Head of caudate nucleus (tissue), 42 donors: ENCODE measurements at regions not wholly inside any gene's neighbourhood (a gene's known extent, or its start where the extent isn't known, plus 50 kb on each side); places are given as distances from the start of the nearest gene placed in this dataset.

Experiments used
- DNase-seq, 42 donors: peaks; one replicate each; pipeline versions ENCODE4 v3.0.0 to v3.0.0-alpha.2; 2020 to 2021; ENCODE audit warnings: mixed read lengths in 7 of 42
- intact Hi-C: fragments of 100-400 bp; cut with DNase I; formaldehyde crosslinking; loops from one replicate; pipeline ENCODE4 v1.15.0; 2022

- DNase-seq, result no peak
- intact Hi-C loops, result no loop called here
Observed at GRCh38 chr10:36248304-36248981, 606.3 kb upstream of the FZD8 start.

- intact Hi-C loops, result no loop called here
Observed at GRCh38 chr10:36247478-36247877, 605.4 kb upstream of the FZD8 start.

GRCh38 chr10:36236931-36237330 is 594.8 kb upstream of the FZD8 start:
- DNase-seq, result no peak
- intact Hi-C loops, result no loop called here

More at GRCh38 chr10:36247478-36247877, 605.4 kb upstream of the FZD8 start:
- no peak for DNase-seq

- intact Hi-C loops, result no loop called here
Observed at GRCh38 chr10:36236341-36236740, 594.2 kb upstream of the FZD8 start.

GRCh38 chr10:36232935-36233334 is 590.8 kb upstream of the FZD8 start:
- DNase-seq, result no peak
- intact Hi-C loops, result no loop called here

More at GRCh38 chr10:36236341-36236740, 594.2 kb upstream of the FZD8 start:
- DNase-seq, result no peak

- intact Hi-C loops, result no loop called here
- no peak for DNase-seq
Observed at GRCh38 chr10:36224431-36224985, 582.4 kb upstream of the FZD8 start.

- intact Hi-C loops, result no loop called here
- DNase-seq, result no peak
Observed at GRCh38 chr10:36221101-36221500, 579.0 kb upstream of the FZD8 start.

- no peak for DNase-seq
- intact Hi-C loops, result no loop called here
Observed at GRCh38 chr10:36220151-36220550, 578.1 kb upstream of the FZD8 start.

GRCh38 chr10:36211856-36212255 is 569.8 kb upstream of the FZD8 start:
- DNase-seq, result no peak
- intact Hi-C loops, result no loop called here

- intact Hi-C loops, result no loop called here
- no peak for DNase-seq
Observed at GRCh38 chr10:36209480-36209879, 567.4 kb upstream of the FZD8 start.

- intact Hi-C loops, result no loop called here
- DNase-seq, result no peak
Observed at GRCh38 chr10:36202881-36203280, 560.8 kb upstream of the FZD8 start.

GRCh38 chr10:36200577-36200976 is 558.5 kb upstream of the FZD8 start:
- intact Hi-C loops, result no loop called here
- no peak for DNase-seq

- intact Hi-C loops, result no loop called here
- DNase-seq, result no peak
Observed at GRCh38 chr10:36198322-36198721, 556.2 kb upstream of the FZD8 start.

- intact Hi-C loops, result no loop called here
- no peak for DNase-seq
Observed at GRCh38 chr10:36195364-36195763, 553.3 kb upstream of the FZD8 start.

- DNase-seq, result no peak
- intact Hi-C loops, result no loop called here
Observed at GRCh38 chr10:36194276-36194675, 552.2 kb upstream of the FZD8 start.

- DNase-seq, result no peak
- intact Hi-C loops, result no loop called here
Observed at GRCh38 chr10:36191009-36191408, 548.9 kb upstream of the FZD8 start.

GRCh38 chr10:36188461-36188860 is 546.4 kb upstream of the FZD8 start:
- intact Hi-C loops, result no loop called here

GRCh38 chr10:36188080-36188453 is 546.0 kb upstream of the FZD8 start:
- DNase-seq, result no peak
- intact Hi-C loops, result no loop called here

More at GRCh38 chr10:36188461-36188860, 546.4 kb upstream of the FZD8 start:
- DNase-seq, result no peak

GRCh38 chr10:36187380-36188079 is 545.4 kb upstream of the FZD8 start:
- intact Hi-C loops, result no loop called here
- no peak for DNase-seq

- DNase-seq, result no peak
- intact Hi-C loops, result no loop called here
Observed at GRCh38 chr10:36185097-36185496, 543.0 kb upstream of the FZD8 start.

- no peak for DNase-seq
- intact Hi-C loops, result no loop called here
Observed at GRCh38 chr10:36183726-36184125, 541.6 kb upstream of the FZD8 start.
